Activated B cell treated with CpG ODN at 0.5 μM for 24 hours (primary cell): ENCODE measurements at regions not wholly inside any gene's neighbourhood (a gene's known extent, or its start where the extent isn't known, plus 50 kb on each side); places are given as distances from the start of the nearest gene placed in this dataset.

Source experiments
- ATAC-seq: fragments of 200-7000 bp; cut with Tn5 transposase; one replicate; pipeline ENCODE4 v1.10.0; 2021; ENCODE audit warnings: low read depth, mild to moderate bottlenecking, moderate library complexity
- CTCF ChIA-PET: fragments of 350-600 bp; sonication (Branson Sonifier 250); formaldehyde crosslinking; loops from one replicate; lab custom pipeline; 2021; ENCODE audit warnings: antibody characterized with exemption; lab: Charles Lee
- POLR2A ChIA-PET: fragments of 350-600 bp; sonication (Branson Sonifier 250); formaldehyde crosslinking; loops from one replicate; lab custom pipeline; 2021; ENCODE audit warnings: antibody characterized with exemption; lab: Charles Lee
- DNase-seq: peaks from one replicate; pipeline ENCODE4 v3.0.0; 2022
- H3K27ac Mint-ChIP-seq: one replicate; pipeline ENCODE4 v1.8.0; 2020; ENCODE audit warnings: mixed read lengths
- H3K27me3 Mint-ChIP-seq: one replicate; pipeline ENCODE4 v1.8.0; 2021; ENCODE audit warnings: mixed read lengths
- H3K36me3 Mint-ChIP-seq: one replicate; pipeline ENCODE4 v1.8.0; 2021; ENCODE audit warnings: low read depth, mixed read lengths
- H3K4me1 Mint-ChIP-seq: one replicate; pipeline ENCODE4 v1.8.0; 2021; ENCODE audit warnings: mixed read lengths
- H3K4me3 Mint-ChIP-seq: one replicate; pipeline ENCODE4 v1.8.0; 2020; ENCODE audit warnings: mild to moderate bottlenecking, mixed read lengths
- H3K9me3 Mint-ChIP-seq: one replicate; pipeline ENCODE4 v1.8.0; 2020; ENCODE audit warnings: mixed read lengths
- intact Hi-C: fragments of 100-400 bp; cut with micrococcal nuclease; formaldehyde crosslinking; loops from one replicate; pipeline ENCODE4 v1.15.1; 2024
- TF ChIP-seq, protein P1 (sequence below): fragments of 200-600 bp; IDR thresholded peaks from one replicate; pipeline ENCODE4 v1.8.0; 2022; ENCODE audit warnings: antibody characterized with exemption, mild to moderate bottlenecking

DNA sequence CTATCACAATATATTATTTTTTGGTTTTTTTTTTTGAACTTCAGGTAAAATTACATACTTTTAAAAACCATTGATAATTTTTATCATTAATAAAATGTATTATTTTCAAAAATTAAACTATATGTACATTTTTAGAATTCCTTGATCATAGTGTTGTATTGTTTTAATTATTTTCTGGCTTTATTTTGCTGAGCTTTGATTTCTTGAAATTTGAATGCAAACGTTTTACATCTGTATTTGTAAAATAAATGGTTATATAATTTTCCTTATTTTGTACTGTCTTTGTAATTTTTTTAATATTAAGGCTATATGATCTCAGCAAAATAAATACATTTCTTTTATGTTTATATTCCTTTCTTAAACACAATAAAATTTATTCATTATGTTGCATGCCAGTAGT, 125.6 kb downstream of the KIF2B start:
- Mint-ChIP-seq H3K27ac (no peak overlapping the region), H3K4me1 (no peaks in the 10 kb centered on the region), H3K9me3 (peaks cover 28% of the 10 kb centered on the region), H3K4me3 (no peak overlapping the region), H3K36me3 (no peaks in the 10 kb centered on the region), H3K27me3 (no peaks in the 10 kb centered on the region)
- TF ChIP-seq, protein P1, sequence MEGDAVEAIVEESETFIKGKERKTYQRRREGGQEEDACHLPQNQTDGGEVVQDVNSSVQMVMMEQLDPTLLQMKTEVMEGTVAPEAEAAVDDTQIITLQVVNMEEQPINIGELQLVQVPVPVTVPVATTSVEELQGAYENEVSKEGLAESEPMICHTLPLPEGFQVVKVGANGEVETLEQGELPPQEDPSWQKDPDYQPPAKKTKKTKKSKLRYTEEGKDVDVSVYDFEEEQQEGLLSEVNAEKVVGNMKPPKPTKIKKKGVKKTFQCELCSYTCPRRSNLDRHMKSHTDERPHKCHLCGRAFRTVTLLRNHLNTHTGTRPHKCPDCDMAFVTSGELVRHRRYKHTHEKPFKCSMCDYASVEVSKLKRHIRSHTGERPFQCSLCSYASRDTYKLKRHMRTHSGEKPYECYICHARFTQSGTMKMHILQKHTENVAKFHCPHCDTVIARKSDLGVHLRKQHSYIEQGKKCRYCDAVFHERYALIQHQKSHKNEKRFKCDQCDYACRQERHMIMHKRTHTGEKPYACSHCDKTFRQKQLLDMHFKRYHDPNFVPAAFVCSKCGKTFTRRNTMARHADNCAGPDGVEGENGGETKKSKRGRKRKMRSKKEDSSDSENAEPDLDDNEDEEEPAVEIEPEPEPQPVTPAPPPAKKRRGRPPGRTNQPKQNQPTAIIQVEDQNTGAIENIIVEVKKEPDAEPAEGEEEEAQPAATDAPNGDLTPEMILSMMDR = no peak
- ChIA-PET POLR2A (no interaction called here), CTCF (no interaction called here)
- ATAC-seq (no peak), DNase-seq (no peak)
- intact Hi-C loops = no loop called here

DNA sequence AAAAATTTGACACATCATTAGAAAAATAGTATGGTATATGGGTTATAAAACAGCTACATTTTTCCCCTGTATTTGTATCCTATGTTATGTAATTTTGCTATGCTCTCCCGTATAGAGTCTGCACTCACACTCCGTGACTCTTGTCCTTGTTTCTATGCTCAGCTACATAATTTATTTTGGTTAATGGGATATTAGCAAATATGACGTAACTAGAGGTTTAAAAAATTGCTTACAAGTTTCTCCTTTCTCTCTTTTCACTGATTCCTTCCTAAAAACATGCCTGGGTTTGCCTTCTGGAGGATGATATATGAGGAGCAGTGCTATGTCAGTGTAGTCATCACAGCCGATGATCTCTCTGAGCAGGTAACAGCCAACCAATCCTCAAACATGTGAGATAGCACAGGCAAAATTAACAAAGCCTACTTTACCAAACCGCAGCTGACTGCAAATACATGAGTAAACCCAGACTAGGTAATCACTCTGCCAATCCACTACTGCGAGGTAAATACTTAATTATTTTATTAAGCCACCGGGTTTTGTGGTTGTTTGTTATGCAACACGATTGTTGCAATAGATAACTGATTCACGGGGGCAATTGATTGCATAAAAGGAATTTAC, 126.9 kb downstream of the KIF2B start:
- ATAC-seq = no peak
- no peak for DNase-seq
- Mint-ChIP-seq H3K27me3 (no peaks in the 10 kb centered on the region), H3K4me3 (no peak overlapping the region), H3K27ac (no peak overlapping the region), H3K9me3 (peaks cover 40% of the 10 kb centered on the region), H3K36me3 (no peaks in the 10 kb centered on the region), H3K4me1 (no peaks in the 10 kb centered on the region)
- POLR2A ChIA-PET = no interaction called here
- CTCF ChIA-PET = no interaction called here
- intact Hi-C loops = no loop called here
- TF ChIP-seq, protein P1 = no peak

GRCh38 chr17:53950207-53950857, 127.6 kb downstream of the KIF2B start:
- Mint-ChIP-seq H3K4me3 (no peak overlapping the region), H3K9me3 (peaks cover 45% of the 10 kb centered on the region), H3K27me3 (no peaks in the 10 kb centered on the region), H3K36me3 (no peaks in the 10 kb centered on the region), H3K27ac (no peak overlapping the region), H3K4me1 (no peaks in the 10 kb centered on the region)
- POLR2A ChIA-PET = no interaction called here
- CTCF ChIA-PET = no interaction called here
- intact Hi-C loops = no loop called here
- no peak for ATAC-seq
- TF ChIP-seq, protein P1 = no peak
- DNase-seq = no peak

GRCh38 chr17:53950858-53951250, 128.1 kb downstream of the KIF2B start:
- DNase-seq = no peak
- no peak overlapping the region for H3K4me3 Mint-ChIP-seq
- ChIA-PET CTCF (no interaction called here), POLR2A (no interaction called here)
- no peaks in the 10 kb centered on the region for H3K36me3 Mint-ChIP-seq
- H3K27me3 Mint-ChIP-seq = no peaks in the 10 kb centered on the region
- H3K27ac Mint-ChIP-seq = no peak overlapping the region
- intact Hi-C loops = no loop called here
- H3K4me1 Mint-ChIP-seq = no peaks in the 10 kb centered on the region
- TF ChIP-seq, protein P1 = no peak
- H3K9me3 Mint-ChIP-seq = peaks cover 46% of the 10 kb centered on the region
- ATAC-seq = no peak

DNA sequence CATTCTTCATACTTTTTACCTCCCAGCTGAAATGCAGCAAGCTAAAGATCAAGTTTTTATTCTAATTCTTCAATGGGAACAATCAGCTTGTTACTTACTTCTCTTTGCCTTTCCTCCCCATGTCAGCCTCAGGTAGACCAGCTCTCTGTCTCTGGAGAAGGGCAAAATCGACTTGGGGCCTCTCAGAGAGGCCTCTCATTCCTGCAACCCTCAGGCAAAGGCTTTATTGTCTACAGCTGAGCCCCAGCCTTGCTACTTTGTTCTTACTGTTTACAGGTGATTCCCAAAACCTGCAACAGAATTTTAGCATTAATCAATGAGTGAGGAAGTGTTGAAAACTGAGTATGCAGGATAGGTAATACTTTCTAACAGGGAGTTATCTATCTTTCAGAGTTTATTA, 148.6 kb downstream of the KIF2B start:
- ChIA-PET CTCF (no interaction called here), POLR2A (no interaction called here)
- DNase-seq (no peak), ATAC-seq (no peak)
- intact Hi-C loops = no loop called here
- Mint-ChIP-seq H3K27ac (no peak overlapping the region), H3K27me3 (no peaks in the 10 kb centered on the region), H3K36me3 (no peaks in the 10 kb centered on the region), H3K9me3 (peaks cover 8% of the 10 kb centered on the region), H3K4me3 (no peak overlapping the region), H3K4me1 (no peaks in the 10 kb centered on the region)
- TF ChIP-seq, protein P1 = no peak
